ENCODE measurements at regions not wholly inside any gene's neighbourhood (a gene's known extent, or its start where the extent isn't known, plus 50 kb on each side); places are given as distances from the start of the nearest gene placed in this dataset.

DNA sequence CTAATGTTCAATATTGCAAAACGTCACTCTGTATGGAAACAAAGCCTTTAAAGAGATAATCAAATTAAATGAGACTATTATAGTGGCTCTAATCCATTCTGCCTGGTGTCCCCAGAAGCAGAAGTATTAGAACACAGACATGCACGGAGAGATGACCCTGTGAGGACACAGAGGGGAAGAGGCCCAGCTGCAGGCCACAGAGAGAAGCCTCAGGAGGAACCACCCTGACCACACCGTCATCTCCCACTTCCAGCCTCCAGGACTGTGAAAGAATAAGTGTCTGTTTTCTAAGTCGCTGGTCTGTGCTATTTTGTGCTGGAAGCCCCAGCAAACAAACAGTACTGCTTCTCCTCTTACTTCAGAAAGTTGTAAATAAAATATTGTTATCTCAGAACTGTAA, 283.5 kb upstream of the ADARB2 start:
- H3K4me3 Mint-ChIP-seq, result no peak overlapping the region
- TF ChIP-seq, protein P1, sequence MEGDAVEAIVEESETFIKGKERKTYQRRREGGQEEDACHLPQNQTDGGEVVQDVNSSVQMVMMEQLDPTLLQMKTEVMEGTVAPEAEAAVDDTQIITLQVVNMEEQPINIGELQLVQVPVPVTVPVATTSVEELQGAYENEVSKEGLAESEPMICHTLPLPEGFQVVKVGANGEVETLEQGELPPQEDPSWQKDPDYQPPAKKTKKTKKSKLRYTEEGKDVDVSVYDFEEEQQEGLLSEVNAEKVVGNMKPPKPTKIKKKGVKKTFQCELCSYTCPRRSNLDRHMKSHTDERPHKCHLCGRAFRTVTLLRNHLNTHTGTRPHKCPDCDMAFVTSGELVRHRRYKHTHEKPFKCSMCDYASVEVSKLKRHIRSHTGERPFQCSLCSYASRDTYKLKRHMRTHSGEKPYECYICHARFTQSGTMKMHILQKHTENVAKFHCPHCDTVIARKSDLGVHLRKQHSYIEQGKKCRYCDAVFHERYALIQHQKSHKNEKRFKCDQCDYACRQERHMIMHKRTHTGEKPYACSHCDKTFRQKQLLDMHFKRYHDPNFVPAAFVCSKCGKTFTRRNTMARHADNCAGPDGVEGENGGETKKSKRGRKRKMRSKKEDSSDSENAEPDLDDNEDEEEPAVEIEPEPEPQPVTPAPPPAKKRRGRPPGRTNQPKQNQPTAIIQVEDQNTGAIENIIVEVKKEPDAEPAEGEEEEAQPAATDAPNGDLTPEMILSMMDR (IDR thresholded peaks at IDR 0.05), result no peak
- DNase-seq, result no peak
- no peaks in the 10 kb centered on the region; the same call in 1 of the 2 replicates for H3K27me3 Mint-ChIP-seq (ENCODE audit: insufficient read depth)
- no peaks in the 10 kb centered on the region for H3K4me1 Mint-ChIP-seq (ENCODE audit: low read depth)
- no peak overlapping the region for H3K27ac Mint-ChIP-seq
- H3K36me3 Mint-ChIP-seq (ENCODE audit: low read depth), result no peaks in the 10 kb centered on the region
- H3K9me3 Mint-ChIP-seq, result peaks cover 59% of the 10 kb centered on the region

DNA sequence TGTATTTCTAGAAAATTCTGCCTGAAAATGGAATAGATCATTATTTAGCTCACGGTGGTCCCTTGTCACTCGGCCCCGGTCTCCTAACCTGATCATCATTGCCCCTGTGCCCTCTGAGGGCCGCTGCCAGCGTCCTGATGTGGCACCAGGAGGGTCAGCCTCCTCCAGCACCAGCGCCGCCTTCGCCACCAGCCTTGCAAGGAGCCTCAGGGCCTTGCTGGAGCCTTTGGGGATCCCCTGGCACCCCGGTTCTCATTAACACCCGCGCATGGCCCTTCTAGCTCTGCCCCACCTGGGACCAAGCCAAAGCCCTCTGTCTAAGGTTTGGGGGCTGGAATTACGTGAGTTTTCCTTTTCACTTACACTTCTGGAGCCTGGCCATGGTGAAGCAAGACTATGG, 282.5 kb upstream of the ADARB2 start:
- no peaks in the 10 kb centered on the region for H3K4me1 Mint-ChIP-seq (ENCODE audit: low read depth)
- no peak overlapping the region for H3K27ac Mint-ChIP-seq
- H3K4me3 Mint-ChIP-seq, result no peak overlapping the region
- H3K9me3 Mint-ChIP-seq, result peaks cover 70% of the 10 kb centered on the region
- H3K27me3 Mint-ChIP-seq (ENCODE audit: insufficient read depth), result no peaks in the 10 kb centered on the region; the same call in 1 of the 2 replicates
- TF ChIP-seq, protein P1 (IDR thresholded peaks at IDR 0.05), result no peak
- H3K36me3 Mint-ChIP-seq (ENCODE audit: low read depth), result 0 out of 2 replicates have a peak, but pooled peaks cover 4% of the 10 kb centered on the region
- no peak for DNase-seq

DNA sequence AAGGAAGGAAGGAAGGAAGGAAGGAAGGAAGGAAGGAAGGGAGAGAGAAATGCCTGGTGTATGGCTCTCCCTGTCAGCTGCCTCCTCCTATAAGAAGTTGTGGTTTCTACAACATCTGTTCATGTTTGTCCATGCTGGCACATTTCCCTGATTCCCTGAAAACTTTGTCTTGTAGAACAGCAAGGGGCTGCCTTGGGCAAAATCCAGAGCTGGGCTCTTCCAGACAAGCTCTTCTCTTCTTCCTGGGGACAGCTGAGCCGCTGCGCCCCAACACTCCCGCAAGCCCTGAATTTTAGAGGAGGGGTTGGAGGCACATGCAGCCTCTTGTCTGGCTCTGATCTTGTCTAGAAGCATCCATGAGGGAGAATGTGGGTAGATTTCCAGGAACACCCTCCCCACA, 282.0 kb upstream of the ADARB2 start:
- TF ChIP-seq, protein P1 (IDR thresholded peaks at IDR 0.05), result no peak

DNA sequence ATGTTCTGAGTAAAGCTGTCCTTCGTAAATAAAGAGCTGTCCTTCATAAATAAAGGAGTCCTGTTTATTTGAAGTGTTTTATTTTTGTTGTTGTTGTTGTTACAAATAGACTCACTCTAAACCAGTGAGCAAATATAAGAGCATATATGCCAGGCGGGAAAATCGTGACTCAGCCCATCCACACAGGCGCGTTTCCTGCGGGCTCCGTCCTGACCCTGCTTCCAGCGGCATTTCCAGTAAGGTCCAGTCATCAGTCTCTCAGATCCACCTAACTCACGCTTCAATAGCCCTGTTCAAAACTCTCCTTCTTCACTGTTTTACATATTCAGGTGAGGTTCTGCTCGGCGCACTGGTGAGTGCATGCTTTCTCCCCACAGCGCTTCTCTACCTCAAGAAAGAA, 277.2 kb upstream of the ADARB2 start:
- Mint-ChIP-seq H3K36me3 (ENCODE audit: low read depth) (0 out of 2 replicates have a peak, but pooled peaks cover 11% of the 10 kb centered on the region), H3K27me3 (ENCODE audit: insufficient read depth) (no peaks in the 10 kb centered on the region; the same call in none of the 2 replicates), H3K4me3 (no peak overlapping the region), H3K9me3 (peaks cover 62% of the 10 kb centered on the region), H3K4me1 (ENCODE audit: low read depth) (no peaks in the 10 kb centered on the region), H3K27ac (no peak overlapping the region)
- TF ChIP-seq, protein P1 (IDR thresholded peaks at IDR 0.05), result no peak
- DNase-seq, result no peak

More for the DNA sequence above, 282.0 kb upstream of the ADARB2 start:
- no peak for DNase-seq
- H3K9me3 Mint-ChIP-seq, result peaks cover 72% of the 10 kb centered on the region
- H3K27me3 Mint-ChIP-seq (ENCODE audit: insufficient read depth), result no peaks in the 10 kb centered on the region; the same call in 1 of the 2 replicates
- 0 out of 2 replicates have a peak, but pooled peaks cover 9% of the 10 kb centered on the region for H3K36me3 Mint-ChIP-seq (ENCODE audit: low read depth)
- H3K4me3 Mint-ChIP-seq, result no peak overlapping the region
- H3K4me1 Mint-ChIP-seq (ENCODE audit: low read depth), result no peaks in the 10 kb centered on the region
- no peak overlapping the region for H3K27ac Mint-ChIP-seq

DNA sequence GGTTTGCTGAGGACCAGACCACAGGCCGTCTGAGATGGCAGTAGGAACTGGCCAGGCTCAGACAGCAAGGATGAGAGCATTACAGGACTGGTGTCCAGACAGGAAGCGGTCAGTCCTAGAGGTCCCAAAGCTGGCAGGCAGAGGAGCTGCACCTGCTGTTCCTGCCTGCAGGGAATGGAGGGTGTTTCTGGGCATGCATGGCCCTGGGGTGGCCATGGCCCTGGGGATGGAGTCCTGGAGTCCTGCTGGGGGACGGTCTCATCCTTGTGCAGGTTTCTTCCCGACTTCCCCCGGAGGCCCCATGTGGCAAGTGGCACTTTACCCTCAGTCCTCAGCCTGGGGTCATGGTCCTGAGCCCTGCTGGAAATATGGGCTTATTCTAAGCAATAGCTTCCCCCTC, 274.9 kb upstream of the ADARB2 start:
- TF ChIP-seq, protein P1 (IDR thresholded peaks at IDR 0.05), result no peak
- peaks cover 65% of the 10 kb centered on the region for H3K9me3 Mint-ChIP-seq
- no peak for DNase-seq
- H3K27ac Mint-ChIP-seq, result no peak overlapping the region
- no peaks in the 10 kb centered on the region for H3K4me1 Mint-ChIP-seq (ENCODE audit: low read depth)
- H3K36me3 Mint-ChIP-seq (ENCODE audit: low read depth), result 0 out of 2 replicates have a peak, but pooled peaks cover 11% of the 10 kb centered on the region
- no peak overlapping the region for H3K4me3 Mint-ChIP-seq
- H3K27me3 Mint-ChIP-seq (ENCODE audit: insufficient read depth), result no peaks in the 10 kb centered on the region; the same call in none of the 2 replicates

Measured in HFFc6 (cell line).